A549 (cell line): ENCODE measurements at regions not wholly inside any gene's neighbourhood (a gene's known extent, or its start where the extent isn't known, plus 50 kb on each side); places are given as distances from the start of the nearest gene placed in this dataset.

Experiments used
- CEBPB ChIP-seq, 2 experiments: fragments of >200 bp in 1 of 2; sonication (Bioruptor Twin) in 1 of 2; formaldehyde crosslinking in 1 of 2; IDR thresholded peaks; 2 replicates each; pipeline ENCODE4 v1.6.1; 2012 to 2016
- CHD2 ChIP-seq: fragments of 150-350 bp; IDR thresholded peaks from 2 replicates; pipeline ENCODE4 v1.6.1; 2014; ENCODE audit warnings: low read length; ENCODE audit not compliant: partially characterized antibody
- NR3C1 ChIP-seq: fragments of >200 bp; sonication (Bioruptor Twin); formaldehyde crosslinking; IDR thresholded peaks from 3 replicates; pipeline ENCODE4 v1.6.1; 2017
- PBX3 ChIP-seq: IDR thresholded peaks from 2 replicates; pipeline ENCODE4 v1.6.1; 2012
- POLR2A ChIP-seq: IDR thresholded peaks from 2 replicates; pipeline ENCODE4 v1.6.1; 2012; ENCODE audit warnings: mild to moderate bottlenecking, low read length
- TF ChIP-seq, protein P1 (sequence below): fragments of >200 bp; sonication (Bioruptor Twin); formaldehyde crosslinking; IDR thresholded peaks from 3 replicates; pipeline ENCODE4 v1.5.1; 2016

- TF ChIP-seq POLR2A, result no peak
- TF ChIP-seq, protein P1, sequence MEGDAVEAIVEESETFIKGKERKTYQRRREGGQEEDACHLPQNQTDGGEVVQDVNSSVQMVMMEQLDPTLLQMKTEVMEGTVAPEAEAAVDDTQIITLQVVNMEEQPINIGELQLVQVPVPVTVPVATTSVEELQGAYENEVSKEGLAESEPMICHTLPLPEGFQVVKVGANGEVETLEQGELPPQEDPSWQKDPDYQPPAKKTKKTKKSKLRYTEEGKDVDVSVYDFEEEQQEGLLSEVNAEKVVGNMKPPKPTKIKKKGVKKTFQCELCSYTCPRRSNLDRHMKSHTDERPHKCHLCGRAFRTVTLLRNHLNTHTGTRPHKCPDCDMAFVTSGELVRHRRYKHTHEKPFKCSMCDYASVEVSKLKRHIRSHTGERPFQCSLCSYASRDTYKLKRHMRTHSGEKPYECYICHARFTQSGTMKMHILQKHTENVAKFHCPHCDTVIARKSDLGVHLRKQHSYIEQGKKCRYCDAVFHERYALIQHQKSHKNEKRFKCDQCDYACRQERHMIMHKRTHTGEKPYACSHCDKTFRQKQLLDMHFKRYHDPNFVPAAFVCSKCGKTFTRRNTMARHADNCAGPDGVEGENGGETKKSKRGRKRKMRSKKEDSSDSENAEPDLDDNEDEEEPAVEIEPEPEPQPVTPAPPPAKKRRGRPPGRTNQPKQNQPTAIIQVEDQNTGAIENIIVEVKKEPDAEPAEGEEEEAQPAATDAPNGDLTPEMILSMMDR, result no peak
- no peak for TF ChIP-seq CHD2
- no peak for TF ChIP-seq NR3C1
- no peak for TF ChIP-seq PBX3
- TF ChIP-seq CEBPB (IDR thresholded peaks at IDR 0.05), result no peak
Measured at GRCh38 chr5:26026044-26026443, 1012.3 kb downstream of the CDH9 start.
